ENCODE measurements at regions not wholly inside any gene's neighbourhood (a gene's known extent, or its start where the extent isn't known, plus 50 kb on each side); places are given as distances from the start of the nearest gene placed in this dataset.

DNA sequence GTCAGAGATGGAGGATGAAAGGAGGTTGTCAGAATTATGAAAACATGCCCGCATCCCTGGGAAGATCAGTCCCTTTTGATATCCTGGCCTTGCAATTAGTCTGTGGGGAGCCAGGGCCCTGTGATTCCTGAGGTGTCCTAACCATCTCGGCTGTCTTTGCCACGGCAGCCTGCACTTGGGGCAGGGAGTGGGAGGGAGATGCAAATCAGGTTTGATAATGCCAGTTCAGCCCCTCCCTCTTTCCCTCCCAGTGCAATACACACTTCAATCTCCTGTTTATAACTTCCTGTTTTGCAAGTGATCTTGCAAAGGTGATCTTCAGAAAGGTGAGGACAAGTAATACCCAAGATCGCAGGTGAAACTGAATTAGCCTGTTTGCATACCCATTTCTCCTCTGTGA, 114.0 kb upstream of the ALDH1B1 start:
- ATAC-seq = no peak
- H3K4me3 Mint-ChIP-seq = no peak overlapping the region
- ChIA-PET POLR2A (no interaction called here), CTCF (no interaction called here)
- TF ChIP-seq HMGA2 (CRISPR knock-in tag; IDR thresholded peaks at IDR 0.05) (no peak), MXD4 (CRISPR knock-in tag; IDR thresholded peaks at IDR 0.05; ENCODE audit: borderline replicate concordance) (no peak), ZNF416 (CRISPR knock-in tag; IDR thresholded peaks at IDR 0.05) (no peak), CBFB (CRISPR knock-in tag; IDR thresholded peaks at IDR 0.05; ENCODE audit: low read depth) (no peak), RELA (CRISPR knock-in tag; IDR thresholded peaks at IDR 0.05; ENCODE audit: borderline replicate concordance) (no peak), HMGXB4 (CRISPR knock-in tag; IDR thresholded peaks at IDR 0.05) (no peak), CREB1 (CRISPR knock-in tag; IDR thresholded peaks at IDR 0.05) (no peak), AFF4 (CRISPR knock-in tag; IDR thresholded peaks at IDR 0.05; ENCODE audit: borderline replicate concordance) (no peak), NFATC4 (CRISPR knock-in tag; IDR thresholded peaks at IDR 0.05) (no peak), ZNF138 (CRISPR knock-in tag; conservative IDR thresholded peaks at IDR 0.05) (no peak), IRF2 (CRISPR knock-in tag; IDR thresholded peaks at IDR 0.05; ENCODE audit: borderline replicate concordance, low read depth) (no peak), ESRRA (CRISPR knock-in tag; IDR thresholded peaks at IDR 0.05; ENCODE audit: borderline replicate concordance) (no peak), NR2C2 (CRISPR knock-in tag; IDR thresholded peaks at IDR 0.05) (no peak)
- TF ChIP-seq, protein P1, sequence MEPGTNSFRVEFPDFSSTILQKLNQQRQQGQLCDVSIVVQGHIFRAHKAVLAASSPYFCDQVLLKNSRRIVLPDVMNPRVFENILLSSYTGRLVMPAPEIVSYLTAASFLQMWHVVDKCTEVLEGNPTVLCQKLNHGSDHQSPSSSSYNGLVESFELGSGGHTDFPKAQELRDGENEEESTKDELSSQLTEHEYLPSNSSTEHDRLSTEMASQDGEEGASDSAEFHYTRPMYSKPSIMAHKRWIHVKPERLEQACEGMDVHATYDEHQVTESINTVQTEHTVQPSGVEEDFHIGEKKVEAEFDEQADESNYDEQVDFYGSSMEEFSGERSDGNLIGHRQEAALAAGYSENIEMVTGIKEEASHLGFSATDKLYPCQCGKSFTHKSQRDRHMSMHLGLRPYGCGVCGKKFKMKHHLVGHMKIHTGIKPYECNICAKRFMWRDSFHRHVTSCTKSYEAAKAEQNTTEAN (CRISPR knock-in tag; IDR thresholded peaks at IDR 0.05) = no peak
- TF ChIP-seq, protein P2, sequence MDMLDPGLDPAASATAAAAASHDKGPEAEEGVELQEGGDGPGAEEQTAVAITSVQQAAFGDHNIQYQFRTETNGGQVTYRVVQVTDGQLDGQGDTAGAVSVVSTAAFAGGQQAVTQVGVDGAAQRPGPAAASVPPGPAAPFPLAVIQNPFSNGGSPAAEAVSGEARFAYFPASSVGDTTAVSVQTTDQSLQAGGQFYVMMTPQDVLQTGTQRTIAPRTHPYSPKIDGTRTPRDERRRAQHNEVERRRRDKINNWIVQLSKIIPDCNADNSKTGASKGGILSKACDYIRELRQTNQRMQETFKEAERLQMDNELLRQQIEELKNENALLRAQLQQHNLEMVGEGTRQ (CRISPR knock-in tag; IDR thresholded peaks at IDR 0.05) = no peak
- TF ChIP-seq, protein P3, sequence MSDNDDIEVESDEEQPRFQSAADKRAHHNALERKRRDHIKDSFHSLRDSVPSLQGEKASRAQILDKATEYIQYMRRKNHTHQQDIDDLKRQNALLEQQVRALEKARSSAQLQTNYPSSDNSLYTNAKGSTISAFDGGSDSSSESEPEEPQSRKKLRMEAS (CRISPR knock-in tag; IDR thresholded peaks at IDR 0.05) = no peak
- H3K9me3 Mint-ChIP-seq = no peaks in the 10 kb centered on the region
- H3K36me3 Mint-ChIP-seq = no peaks in the 10 kb centered on the region
- peaks cover 29% of the 10 kb centered on the region for H3K27me3 Mint-ChIP-seq (ENCODE audit: low read depth)
- no peak overlapping the region for H3K27ac Mint-ChIP-seq
- DNase-seq (ENCODE audit: low spot score) = no peak
- H3K4me1 Mint-ChIP-seq = peaks cover 12% of the 10 kb centered on the region

DNA sequence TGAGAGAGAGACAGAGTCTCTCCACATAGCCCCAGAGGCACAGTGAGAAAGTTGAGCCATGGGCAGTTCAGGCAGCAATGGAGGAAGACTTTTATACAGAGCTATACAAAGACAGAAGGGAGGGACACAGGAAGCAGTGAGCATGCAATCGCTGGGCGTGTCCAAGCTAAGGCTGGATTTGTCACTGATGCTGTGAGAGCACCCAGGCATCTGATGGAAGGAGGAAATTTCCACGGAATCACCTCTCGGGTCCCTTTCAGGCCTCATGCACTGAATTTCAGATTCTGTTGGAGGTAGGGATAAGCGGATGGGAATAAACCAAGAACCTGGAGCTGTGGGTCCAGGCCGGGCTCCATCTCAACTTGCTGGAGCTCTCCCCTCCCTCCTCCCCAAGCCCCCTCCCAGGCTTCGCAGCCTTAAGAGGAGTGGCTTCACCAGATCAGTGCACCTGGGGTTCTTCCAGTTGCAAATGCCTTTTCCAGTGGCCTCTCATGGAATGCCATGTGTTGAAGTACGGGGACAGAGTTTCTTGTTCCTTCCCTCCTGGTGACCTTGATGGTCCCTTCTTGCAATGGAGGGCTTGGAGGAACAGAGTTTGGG, 114.8 kb upstream of the ALDH1B1 start:
- no peak for DNase-seq (ENCODE audit: low spot score)
- H3K27me3 Mint-ChIP-seq (ENCODE audit: low read depth) = peaks cover 35% of the 10 kb centered on the region
- H3K27ac Mint-ChIP-seq = no peak overlapping the region
- no peaks in the 10 kb centered on the region for H3K9me3 Mint-ChIP-seq
- ChIA-PET POLR2A (no interaction called here), CTCF (interaction anchor here (0.6 to 1.7 kb wide), 3 partner anchors 29 to 253 kb away, joined by 3 to 4 read pairs (median 3); no protein-coding TSS in a partner anchor)
- no peak overlapping the region for H3K4me3 Mint-ChIP-seq
- no peak for TF ChIP-seq ZNF263 (CRISPR knock-in tag; IDR thresholded peaks at IDR 0.05; ENCODE audit: low read depth)
- TF ChIP-seq GABPB1 (CRISPR knock-in tag; IDR thresholded peaks at IDR 0.05) = no peak
- TF ChIP-seq ATF3 (CRISPR knock-in tag; conservative IDR thresholded peaks at IDR 0.05) = no peak
- TF ChIP-seq, protein P4, sequence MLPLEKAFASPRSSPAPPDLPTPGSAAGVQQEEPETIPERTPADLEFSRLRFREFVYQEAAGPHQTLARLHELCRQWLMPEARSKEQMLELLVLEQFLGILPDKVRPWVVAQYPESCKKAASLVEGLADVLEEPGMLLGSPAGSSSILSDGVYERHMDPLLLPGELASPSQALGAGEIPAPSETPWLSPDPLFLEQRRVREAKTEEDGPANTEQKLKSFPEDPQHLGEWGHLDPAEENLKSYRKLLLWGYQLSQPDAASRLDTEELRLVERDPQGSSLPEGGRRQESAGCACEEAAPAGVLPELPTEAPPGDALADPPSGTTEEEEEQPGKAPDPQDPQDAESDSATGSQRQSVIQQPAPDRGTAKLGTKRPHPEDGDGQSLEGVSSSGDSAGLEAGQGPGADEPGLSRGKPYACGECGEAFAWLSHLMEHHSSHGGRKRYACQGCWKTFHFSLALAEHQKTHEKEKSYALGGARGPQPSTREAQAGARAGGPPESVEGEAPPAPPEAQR (CRISPR knock-in tag; IDR thresholded peaks at IDR 0.05) = no peak
- TF ChIP-seq ZNF317 (CRISPR knock-in tag; IDR thresholded peaks at IDR 0.05; ENCODE audit: borderline replicate concordance, low read depth) = no peak
- TF ChIP-seq TEAD1 (CRISPR knock-in tag; IDR thresholded peaks at IDR 0.05) = no peak
- TF ChIP-seq, protein P5, sequence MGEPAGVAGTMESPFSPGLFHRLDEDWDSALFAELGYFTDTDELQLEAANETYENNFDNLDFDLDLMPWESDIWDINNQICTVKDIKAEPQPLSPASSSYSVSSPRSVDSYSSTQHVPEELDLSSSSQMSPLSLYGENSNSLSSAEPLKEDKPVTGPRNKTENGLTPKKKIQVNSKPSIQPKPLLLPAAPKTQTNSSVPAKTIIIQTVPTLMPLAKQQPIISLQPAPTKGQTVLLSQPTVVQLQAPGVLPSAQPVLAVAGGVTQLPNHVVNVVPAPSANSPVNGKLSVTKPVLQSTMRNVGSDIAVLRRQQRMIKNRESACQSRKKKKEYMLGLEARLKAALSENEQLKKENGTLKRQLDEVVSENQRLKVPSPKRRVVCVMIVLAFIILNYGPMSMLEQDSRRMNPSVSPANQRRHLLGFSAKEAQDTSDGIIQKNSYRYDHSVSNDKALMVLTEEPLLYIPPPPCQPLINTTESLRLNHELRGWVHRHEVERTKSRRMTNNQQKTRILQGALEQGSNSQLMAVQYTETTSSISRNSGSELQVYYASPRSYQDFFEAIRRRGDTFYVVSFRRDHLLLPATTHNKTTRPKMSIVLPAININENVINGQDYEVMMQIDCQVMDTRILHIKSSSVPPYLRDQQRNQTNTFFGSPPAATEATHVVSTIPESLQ (CRISPR knock-in tag; IDR thresholded peaks at IDR 0.05) = no peak
- no peaks in the 10 kb centered on the region for H3K36me3 Mint-ChIP-seq
- H3K4me1 Mint-ChIP-seq = peaks cover 12% of the 10 kb centered on the region
- ATAC-seq = no peak; the same call in 1 of the 2 replicates

Data from WTC11 (cell line).